Neural progenitor cell (in vitro differentiated cells): ENCODE measurements at regions not wholly inside any gene's neighbourhood (a gene's known extent, or its start where the extent isn't known, plus 50 kb on each side); places are given as distances from the start of the nearest gene placed in this dataset.

ENCODE experiments used
- CTCF ChIP-seq: fragments of 200-600 bp; sonication (generic); IDR thresholded peaks from 2 replicates; pipeline ENCODE4 v1.5.1; 2017; ENCODE audit warnings: antibody characterized with exemption, mild to moderate bottlenecking
- EZH2 ChIP-seq: fragments of 200-600 bp; sonication (generic); IDR thresholded peaks from 2 replicates; pipeline ENCODE4 v1.6.1; 2017; ENCODE audit warnings: antibody characterized with exemption, mild to moderate bottlenecking, moderate library complexity
- EZH2phosphoT487 ChIP-seq: fragments of 200-600 bp; sonication (generic); IDR thresholded peaks from 2 replicates; pipeline ENCODE4 v1.6.1; 2017; ENCODE audit warnings: antibody characterized with exemption

GRCh38 chr1:182134257-182134656, 72.7 kb upstream of the ZNF648 start:
- TF ChIP-seq CTCF (no peak), EZH2phosphoT487 (no peak), EZH2 (no peak)
